ENCODE measurements at regions not wholly inside any gene's neighbourhood (a gene's known extent, or its start where the extent isn't known, plus 50 kb on each side); places are given as distances from the start of the nearest gene placed in this dataset.

GRCh38 chr4:127578491-127578890 lies 54.3 kb upstream of the INTU start (continued):
- TF ChIP-seq ZNF219 (CRISPR knock-in tag; IDR thresholded peaks at IDR 0.05; ENCODE audit: borderline replicate concordance) (no peak), GABPB1 (CRISPR knock-in tag; IDR thresholded peaks at IDR 0.05) (no peak), OVOL2 (CRISPR knock-in tag; IDR thresholded peaks at IDR 0.05; ENCODE audit: borderline replicate concordance) (no peak), JAZF1 (CRISPR knock-in tag; IDR thresholded peaks at IDR 0.05) (no peak), ESRRA (CRISPR knock-in tag; IDR thresholded peaks at IDR 0.05; ENCODE audit: borderline replicate concordance) (no peak), TEAD4 (CRISPR knock-in tag; IDR thresholded peaks at IDR 0.05) (no peak), E2F4 (CRISPR knock-in tag; IDR thresholded peaks at IDR 0.05; ENCODE audit: borderline replicate concordance, low read depth) (no peak), MYBL2 (CRISPR knock-in tag; IDR thresholded peaks at IDR 0.05) (no peak)

GRCh38 chr4:127578967-127579366 lies 53.8 kb upstream of the INTU start:
- no peaks in the 10 kb centered on the region for H3K27me3 Mint-ChIP-seq (ENCODE audit: low read depth)
- no peak for DNase-seq (ENCODE audit: low spot score)
- H3K4me1 Mint-ChIP-seq, result peaks cover 18% of the 10 kb centered on the region
- no peak overlapping the region for H3K27ac Mint-ChIP-seq
- ATAC-seq, result no peak
- H3K4me3 Mint-ChIP-seq, result no peak overlapping the region
- H3K36me3 Mint-ChIP-seq, result no peaks in the 10 kb centered on the region
- POLR2A ChIA-PET, result no interaction called here
- 0 out of 2 replicates have a peak, but pooled peaks cover 5% of the 10 kb centered on the region for H3K9me3 Mint-ChIP-seq
- TF ChIP-seq AFF4 (CRISPR knock-in tag; IDR thresholded peaks at IDR 0.05; ENCODE audit: borderline replicate concordance), result no peak
- no peak for TF ChIP-seq NR3C1 (CRISPR knock-in tag; conservative IDR thresholded peaks at IDR 0.05; ENCODE audit: low read depth)
- TF ChIP-seq TP53 (CRISPR knock-in tag; IDR thresholded peaks at IDR 0.05), result no peak
- no peak for TF ChIP-seq ZNF532 (CRISPR knock-in tag; IDR thresholded peaks at IDR 0.05; ENCODE audit: borderline replicate concordance)
- TF ChIP-seq ETV6 (CRISPR knock-in tag; IDR thresholded peaks at IDR 0.05), result no peak
- TF ChIP-seq KAT7 (CRISPR knock-in tag; IDR thresholded peaks at IDR 0.05; ENCODE audit: borderline replicate concordance), result no peak
- TF ChIP-seq NR2C2 (CRISPR knock-in tag; IDR thresholded peaks at IDR 0.05), result no peak
- no peak for TF ChIP-seq PREB (CRISPR knock-in tag; IDR thresholded peaks at IDR 0.05; ENCODE audit: borderline replicate concordance)
- TF ChIP-seq ARID4B (CRISPR knock-in tag; IDR thresholded peaks at IDR 0.05; ENCODE audit: borderline replicate concordance), result no peak
- no peak for TF ChIP-seq E2F4 (CRISPR knock-in tag; IDR thresholded peaks at IDR 0.05; ENCODE audit: borderline replicate concordance, low read depth)
- TF ChIP-seq ATF3 (CRISPR knock-in tag; conservative IDR thresholded peaks at IDR 0.05), result no peak
- no peak for TF ChIP-seq TEAD4 (CRISPR knock-in tag; IDR thresholded peaks at IDR 0.05)
- CTCF ChIA-PET, result interaction anchor here (1.1 kb wide), 1 partner anchor 8 kb away, joined by 5 read pairs; no protein-coding TSS in a partner anchor
